HG03439 (cell line): ENCODE measurements at regions not wholly inside any gene's neighbourhood (a gene's known extent, or its start where the extent isn't known, plus 50 kb on each side); places are given as distances from the start of the nearest gene placed in this dataset.

Source experiments
- ATAC-seq: cut with Tn5 transposase; IDR thresholded peaks from one replicate; pipeline ENCODE4 v1.9.1; 2021; ENCODE audit warnings: mild to moderate bottlenecking, moderate library complexity; ENCODE audit not compliant: unreplicated experiment

- no peak for ATAC-seq
Measured at GRCh38 chrX:39891781-39892180, 206.0 kb downstream of the BCOR start.

- ATAC-seq: no peak
Measured at GRCh38 chrX:39893417-39894338, 204.1 kb downstream of the BCOR start.

- no peak for ATAC-seq
Measured at GRCh38 chrX:39894683-39895082, 203.1 kb downstream of the BCOR start.

GRCh38 chrX:39895218-39896110 lies 202.3 kb downstream of the BCOR start:
- no peak for ATAC-seq

- ATAC-seq: no peak
Measured at GRCh38 chrX:39896951-39897740, 200.6 kb downstream of the BCOR start.

GRCh38 chrX:39897741-39898097 lies 200.0 kb downstream of the BCOR start:
- no peak for ATAC-seq

GRCh38 chrX:39898147-39898546 lies 199.6 kb downstream of the BCOR start:
- ATAC-seq: no peak

GRCh38 chrX:39899059-39899458 lies 198.7 kb downstream of the BCOR start:
- no peak for ATAC-seq

GRCh38 chrX:39899856-39900776 lies 197.6 kb downstream of the BCOR start:
- ATAC-seq: no peak

GRCh38 chrX:39900777-39901170 lies 197.0 kb downstream of the BCOR start:
- no peak for ATAC-seq

GRCh38 chrX:39903343-39903742 lies 194.4 kb downstream of the BCOR start:
- no peak for ATAC-seq

- no peak for ATAC-seq
Measured at GRCh38 chrX:39903937-39904336, 193.8 kb downstream of the BCOR start.

GRCh38 chrX:39904816-39905537 lies 192.8 kb downstream of the BCOR start:
- ATAC-seq: no peak

- ATAC-seq: no peak
Measured at GRCh38 chrX:39905538-39905891, 192.2 kb downstream of the BCOR start.

- no peak for ATAC-seq
Measured at GRCh38 chrX:39905946-39906345, 191.8 kb downstream of the BCOR start.

GRCh38 chrX:39907964-39908661 lies 189.6 kb downstream of the BCOR start:
- no peak for ATAC-seq

- no peak for ATAC-seq
Measured at GRCh38 chrX:39909996-39910395, 187.8 kb downstream of the BCOR start.

GRCh38 chrX:39910651-39911050 lies 187.1 kb downstream of the BCOR start:
- no peak for ATAC-seq
